ENCODE measurements at regions not wholly inside any gene's neighbourhood (a gene's known extent, or its start where the extent isn't known, plus 50 kb on each side); places are given as distances from the start of the nearest gene placed in this dataset.
A peak's percentile ranks its signal among the peaks of the same experiment; 100 is the strongest.

DNA sequence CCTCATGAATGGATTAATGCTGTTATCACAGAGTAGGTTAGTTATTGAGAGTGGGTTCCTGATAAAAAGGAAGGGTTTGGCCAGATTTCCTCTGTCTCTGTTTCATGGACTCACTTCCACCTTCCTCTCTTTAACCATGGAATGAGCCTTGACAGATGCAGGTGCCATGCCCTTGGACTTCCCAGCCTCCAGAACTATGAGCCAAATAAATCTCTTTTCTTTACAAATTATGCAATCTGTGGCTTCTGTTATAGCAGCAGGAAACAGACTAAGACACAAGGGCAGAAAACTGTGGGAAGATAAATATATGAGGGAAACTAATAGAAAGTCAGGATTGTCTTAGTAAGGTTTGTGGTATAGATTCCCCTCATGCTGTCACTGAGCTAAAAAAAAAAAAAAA lies 106.5 kb downstream of the QRSL1 start:
- Histone ChIP-seq H3K9me3 (peaks cover 0 to 14% (median 10%) of the 10 kb centered on the region in 4 donors), H3K4me1 (peaks cover 4 to 19% (median 12%) of the 10 kb centered on the region in 4 donors), H3K27me3 (no peaks in the 10 kb centered on the region), H3K4me3 (no peak overlapping the region), H3K36me3 (no peaks in the 10 kb centered on the region), H3K27ac (no peak overlapping the region)
- intact Hi-C loops (cut with DNase I; ENCODE audit: low total_unique reads) = no loop called here
- DNase-seq = no peak
- TF ChIP-seq POLR2A (IDR thresholded peaks at IDR 0.05) (no peak), EP300 (IDR thresholded peaks at IDR 0.05) (no peak), POLR2AphosphoS5 (IDR thresholded peaks at IDR 0.05) (no peak)
- TF ChIP-seq, protein P1, sequence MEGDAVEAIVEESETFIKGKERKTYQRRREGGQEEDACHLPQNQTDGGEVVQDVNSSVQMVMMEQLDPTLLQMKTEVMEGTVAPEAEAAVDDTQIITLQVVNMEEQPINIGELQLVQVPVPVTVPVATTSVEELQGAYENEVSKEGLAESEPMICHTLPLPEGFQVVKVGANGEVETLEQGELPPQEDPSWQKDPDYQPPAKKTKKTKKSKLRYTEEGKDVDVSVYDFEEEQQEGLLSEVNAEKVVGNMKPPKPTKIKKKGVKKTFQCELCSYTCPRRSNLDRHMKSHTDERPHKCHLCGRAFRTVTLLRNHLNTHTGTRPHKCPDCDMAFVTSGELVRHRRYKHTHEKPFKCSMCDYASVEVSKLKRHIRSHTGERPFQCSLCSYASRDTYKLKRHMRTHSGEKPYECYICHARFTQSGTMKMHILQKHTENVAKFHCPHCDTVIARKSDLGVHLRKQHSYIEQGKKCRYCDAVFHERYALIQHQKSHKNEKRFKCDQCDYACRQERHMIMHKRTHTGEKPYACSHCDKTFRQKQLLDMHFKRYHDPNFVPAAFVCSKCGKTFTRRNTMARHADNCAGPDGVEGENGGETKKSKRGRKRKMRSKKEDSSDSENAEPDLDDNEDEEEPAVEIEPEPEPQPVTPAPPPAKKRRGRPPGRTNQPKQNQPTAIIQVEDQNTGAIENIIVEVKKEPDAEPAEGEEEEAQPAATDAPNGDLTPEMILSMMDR (IDR thresholded peaks at IDR 0.05) = no peak

DNA sequence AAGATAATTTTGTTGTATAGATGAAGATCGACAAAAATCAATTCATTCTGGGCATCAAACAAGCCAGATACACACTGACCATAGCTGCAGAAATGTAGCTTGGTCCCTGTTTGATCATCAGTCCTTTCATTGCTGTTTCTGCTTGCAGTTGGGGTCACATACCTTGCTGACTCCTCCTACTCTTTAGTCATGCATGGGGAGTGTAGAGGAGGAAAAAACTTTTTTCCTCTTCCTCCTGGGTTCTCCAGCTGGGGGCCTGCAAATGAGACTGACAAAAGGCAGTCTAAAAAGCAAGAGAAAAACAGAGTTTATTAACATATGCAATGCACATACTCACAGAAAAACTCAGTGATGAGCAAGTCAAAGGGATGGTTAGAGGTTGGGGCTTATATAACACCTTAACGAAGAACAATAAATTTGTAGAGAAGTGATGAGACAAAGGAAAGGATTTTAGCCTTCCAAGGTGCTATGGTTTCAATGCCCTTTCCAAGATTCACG lies 105.8 kb downstream of the QRSL1 start:
- Histone ChIP-seq H3K27ac (no peak overlapping the region), H3K4me3 (no peak overlapping the region), H3K4me1 (peaks cover 9 to 26% (median 17%) of the 10 kb centered on the region in 4 donors), H3K9me3 (peaks cover 0 to 14% (median 10%) of the 10 kb centered on the region in 4 donors), H3K27me3 (no peaks in the 10 kb centered on the region), H3K36me3 (no peaks in the 10 kb centered on the region)
- intact Hi-C loops (cut with DNase I; ENCODE audit: low total_unique reads) = no loop called here
- WGBS, 5 donors = 68 to 84% (median 81%) methylated on average over 3 of the region's 3 CpGs
- no peak for DNase-seq
- no peak for TF ChIP-seq POLR2A (IDR thresholded peaks at IDR 0.05)
- TF ChIP-seq, protein P1 (IDR thresholded peaks at IDR 0.05) = no peak
- TF ChIP-seq EP300 (IDR thresholded peaks at IDR 0.05) = no peak
- TF ChIP-seq POLR2AphosphoS5 (IDR thresholded peaks at IDR 0.05) = no peak

DNA sequence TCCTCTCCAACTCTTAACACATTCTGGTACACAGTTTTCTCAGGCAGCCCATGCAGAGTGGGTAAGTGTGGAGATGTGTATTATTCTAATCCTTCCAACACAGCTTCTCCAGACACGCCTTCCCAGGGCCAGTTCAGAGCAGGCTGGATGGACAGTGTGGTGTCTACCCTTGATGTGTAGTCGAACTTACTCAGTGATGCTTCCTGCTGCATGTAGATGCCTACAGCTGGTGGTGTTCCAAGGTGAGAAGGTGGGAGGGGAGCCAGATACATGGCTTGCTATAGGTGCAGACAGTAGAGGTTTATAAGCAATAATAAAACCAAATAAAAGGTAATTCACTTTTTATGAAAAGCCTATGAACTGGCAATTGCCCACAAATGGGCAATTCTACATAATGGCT lies 104.0 kb downstream of the QRSL1 start:
- Histone ChIP-seq H3K4me3 (no peak overlapping the region), H3K27ac (no peak overlapping the region), H3K9me3 (peaks cover 0 to 14% (median 10%) of the 10 kb centered on the region in 4 donors), H3K4me1 (peaks cover 9 to 30% (median 19%) of the 10 kb centered on the region in 4 donors), H3K36me3 (no peaks in the 10 kb centered on the region), H3K27me3 (no peaks in the 10 kb centered on the region)
- no peak for DNase-seq
- 87 to 100% (median 91%) methylated on average over 2 of the region's 2 CpGs for whole genome bisulfite sequencing, 5 donors
- intact Hi-C loops (cut with DNase I; ENCODE audit: low total_unique reads) = no loop called here
- TF ChIP-seq EP300 (IDR thresholded peaks at IDR 0.05) = no peak
- TF ChIP-seq, protein P1 (IDR thresholded peaks at IDR 0.05) = no peak
- no peak for TF ChIP-seq POLR2AphosphoS5 (IDR thresholded peaks at IDR 0.05)
- no peak for TF ChIP-seq POLR2A (IDR thresholded peaks at IDR 0.05)

DNA sequence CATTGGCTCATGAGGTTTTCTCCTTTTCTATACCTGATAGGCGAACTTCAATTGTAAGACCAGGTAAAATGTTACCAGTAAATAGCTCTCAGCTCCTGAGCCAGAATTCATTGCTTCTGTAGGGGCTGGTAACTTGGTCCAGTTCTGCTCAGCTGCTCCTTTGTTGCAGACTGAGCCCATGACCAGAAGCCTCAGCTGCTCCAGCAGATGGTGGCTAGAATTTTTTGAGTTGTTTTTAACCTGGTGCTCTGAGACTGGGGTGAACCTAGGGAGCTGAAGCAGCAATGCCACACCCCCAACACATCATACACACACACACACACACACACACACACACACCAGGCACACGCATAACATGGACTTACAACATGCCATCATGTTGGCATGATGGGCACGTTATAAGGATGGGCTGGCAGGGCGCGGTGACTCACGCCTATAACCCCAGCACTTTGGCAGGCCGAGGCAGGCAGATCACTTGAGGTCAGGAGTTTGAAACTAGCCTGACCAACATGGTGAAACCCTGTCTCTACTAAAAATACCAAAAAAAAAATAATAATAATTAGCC lies 103.1 kb downstream of the QRSL1 start:
- no peak for DNase-seq
- Histone ChIP-seq H3K9me3 (peaks cover 0 to 14% (median 10%) of the 10 kb centered on the region in 4 donors), H3K27ac (peak overlapping the region; percentile 35 to 87 (median 79)), H3K36me3 (no peaks in the 10 kb centered on the region), H3K4me1 (peaks cover 9 to 30% (median 24%) of the 10 kb centered on the region in 4 donors), H3K4me3 (no peak overlapping the region), H3K27me3 (no peaks in the 10 kb centered on the region)
- TF ChIP-seq POLR2A (IDR thresholded peaks at IDR 0.05) = no peak
- WGBS, 5 donors = 84 to 96% (median 90%) methylated on average over 7 of the region's 7 CpGs
- intact Hi-C loops (cut with DNase I; ENCODE audit: low total_unique reads) = no loop called here

DNA sequence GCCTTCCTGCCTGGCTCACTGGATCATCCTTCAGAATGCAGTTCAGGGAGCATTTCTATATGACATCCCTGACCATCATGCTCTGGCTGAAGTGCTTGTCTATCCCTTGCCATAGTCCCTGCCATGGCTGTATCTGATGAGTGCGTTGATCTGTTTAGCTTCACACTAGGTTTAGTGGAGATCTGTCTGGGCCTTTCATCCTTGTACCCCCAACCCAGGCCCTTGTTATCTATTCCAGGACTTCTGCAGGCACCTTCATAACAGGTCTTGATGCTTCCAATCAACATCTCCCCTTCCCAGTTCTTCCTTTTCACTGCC lies 102.4 kb downstream of the QRSL1 start:
- 93 to 100% (median 95%) methylated on average over 1 of the region's 1 CpG for WGBS, 5 donors
- H3K27ac ChIP-seq = peak overlapping the region; percentile 67 to 87 (median 79)
- TF ChIP-seq POLR2A (IDR thresholded peaks at IDR 0.05) (no peak), EP300 (IDR thresholded peaks at IDR 0.05) (no peak), POLR2AphosphoS5 (IDR thresholded peaks at IDR 0.05) (no peak)
- TF ChIP-seq, protein P1 (IDR thresholded peaks at IDR 0.05) = no peak

More for the DNA sequence above, 102.4 kb downstream of the QRSL1 start:
- intact Hi-C loops (cut with DNase I; ENCODE audit: low total_unique reads) = no loop called here
- Histone ChIP-seq H3K36me3 (no peaks in the 10 kb centered on the region), H3K27me3 (no peaks in the 10 kb centered on the region), H3K4me1 (peaks cover 9 to 30% (median 24%) of the 10 kb centered on the region in 4 donors), H3K9me3 (peaks cover 0 to 14% (median 10%) of the 10 kb centered on the region in 4 donors), H3K4me3 (no peak overlapping the region)
- DNase-seq = no peak

Data from stomach (tissue), 8 donors.